Endothelial cell of umbilical vein (primary cell): ENCODE measurements at regions not wholly inside any gene's neighbourhood (a gene's known extent, or its start where the extent isn't known, plus 50 kb on each side); places are given as distances from the start of the nearest gene placed in this dataset.
A peak's percentile ranks its signal among the peaks of the same experiment; 100 is the strongest.

Experiments
- BruUV-seq: library from RNA; stranded (reverse); fragments of 400-500 nt; replicated peaks from 2 replicates; lab custom pipeline; 2021; lab: Mats Ljungman, UMichigan
- CTCF ChIA-PET: fragments of 300-600, 350-600 bp; sonication (Branson Sonifier 250); formaldehyde crosslinking; loops from one replicate; lab custom pipeline; 2021; ENCODE audit warnings: antibody characterized with exemption, inconsistent platforms; lab: Charles Lee
- POLR2A ChIA-PET: fragments of 300-600, 350-600 bp; sonication (Branson Sonifier 250); formaldehyde crosslinking; loops from one replicate; lab custom pipeline; 2021; ENCODE audit warnings: antibody characterized with exemption, inconsistent platforms; lab: Charles Lee
- DNase-seq: peaks from one replicate; pipeline ENCODE4 v3.0.0-alpha.2; 2011; ENCODE audit warnings: low read depth, low spot score
- FAIRE-seq: peaks from 2 replicates; lab custom pipeline; 2011; peaks lifted over from hg19 to GRCh38; lab: Jason Lieb, UNC
- H2AFZ ChIP-seq: 2 replicates; pipeline ENCODE4 v1.6.0; 2012; ENCODE audit warnings: low read depth, low read length, control low read depth, inconsistent platforms
- H3K27ac ChIP-seq: 2 replicates; pipeline ENCODE4 v1.5.1; 2011; ENCODE audit warnings: low read depth, mild to moderate bottlenecking, control low read depth, low read length, moderate library complexity; ENCODE audit not compliant: insufficient read depth
- H3K27me3 ChIP-seq, 2 experiments: 2 replicates each; pipeline versions ENCODE4 v1.6.0 to v1.6.1; 2011; ENCODE audit warnings: low read length in 2 of 2, mixed read lengths in 1 of 2; ENCODE audit not compliant: control insufficient read depth in 2 of 2, insufficient read depth in 2 of 2
- H3K36me3 ChIP-seq, 2 experiments: 2 replicates in 1 of 2; 3 replicates in 1 of 2; pipeline ENCODE4 v1.5.1; 2011; ENCODE audit warnings: low read length in 2 of 2, mild to moderate bottlenecking in 1 of 2, moderate library complexity in 1 of 2; ENCODE audit not compliant: control insufficient read depth in 2 of 2, insufficient read depth in 2 of 2; ENCODE audit errors: extremely low read depth in 1 of 2
- H3K4me1 ChIP-seq: 3 replicates; pipeline ENCODE4 v1.5.1; 2011; ENCODE audit warnings: mild to moderate bottlenecking, low read length; ENCODE audit not compliant: control insufficient read depth, insufficient read depth; ENCODE audit errors: extremely low read depth
- H3K4me2 ChIP-seq: 2 replicates; pipeline ENCODE4 v1.6.1; 2011; ENCODE audit warnings: low read length, control low read depth, mixed read lengths; ENCODE audit not compliant: insufficient read depth
- H3K4me3 ChIP-seq, 3 experiments: fragments of 200-600 bp in 1 of 3; sonication (generic), shearing (Covaris generic) in 1 of 3; replicated peaks in 1 of 3; 2 replicates each; pipeline ENCODE4 v1.5.1; 2011 to 2016; ENCODE audit warnings: control low read depth in 3 of 3, low read length in 3 of 3, mild to moderate bottlenecking in 2 of 3, inconsistent platforms in 1 of 3, low read depth in 1 of 3, moderate library complexity in 1 of 3; ENCODE audit not compliant: insufficient read depth in 1 of 3
- H3K79me2 ChIP-seq: 2 replicates; pipeline ENCODE4 v1.6.0; 2012; ENCODE audit warnings: low read length, inconsistent platforms; ENCODE audit not compliant: control insufficient read depth, insufficient read depth
- H3K9ac ChIP-seq: replicated peaks from 2 replicates; pipeline ENCODE3; 2011; ENCODE audit warnings: low read length, control low read depth; ENCODE audit not compliant: insufficient read depth; ENCODE audit errors: extremely low read depth
- H3K9me1 ChIP-seq: replicated peaks from 3 replicates; pipeline ENCODE4 v1.6.0; 2011; ENCODE audit warnings: mild to moderate bottlenecking, low read length; ENCODE audit not compliant: control insufficient read depth, insufficient read depth; ENCODE audit errors: extremely low read depth
- H3K9me3 ChIP-seq: replicated peaks from 2 replicates; pipeline ENCODE4 v1.5.1; 2012; ENCODE audit warnings: low read length, inconsistent platforms; ENCODE audit not compliant: control insufficient read depth, insufficient read depth
- H4K20me1 ChIP-seq: replicated peaks from 2 replicates; pipeline ENCODE3; 2011; ENCODE audit warnings: mild to moderate bottlenecking, low read length; ENCODE audit not compliant: control insufficient read depth, insufficient read depth; ENCODE audit errors: extremely low read depth
- EZH2 ChIP-seq: IDR thresholded peaks from 2 replicates; pipeline ENCODE4 v1.6.1; 2012; ENCODE audit warnings: borderline replicate concordance, low read depth, mild to moderate bottlenecking, moderate library complexity, low read length, inconsistent platforms; ENCODE audit not compliant: severe bottlenecking
- FOS ChIP-seq: IDR thresholded peaks from 2 replicates; pipeline ENCODE4 v1.6.1; 2011; ENCODE audit warnings: mild to moderate bottlenecking, low read length, moderate library complexity, borderline replicate concordance; ENCODE audit not compliant: insufficient read depth
- GATA2 ChIP-seq: IDR thresholded peaks from 2 replicates; pipeline ENCODE4 v1.7.0; 2011; ENCODE audit warnings: low read depth, mild to moderate bottlenecking, moderate library complexity, mixed read lengths, low read length; ENCODE audit not compliant: insufficient read length, insufficient read depth
- JUN ChIP-seq: IDR thresholded peaks from 2 replicates; pipeline ENCODE4 v1.6.1; 2011; ENCODE audit warnings: borderline replicate concordance, low read depth; ENCODE audit not compliant: insufficient read length, insufficient read depth
- MYC ChIP-seq: IDR thresholded peaks from one replicate; pipeline ENCODE4 v1.6.1; 2011; ENCODE audit warnings: mild to moderate bottlenecking, low read depth, low read length
- POLR2A ChIP-seq: IDR thresholded peaks from 2 replicates; pipeline ENCODE4 v1.6.1; 2012; ENCODE audit warnings: low read depth, mild to moderate bottlenecking, control low read depth, low read length
- POLR2AphosphoS5 ChIP-seq: IDR thresholded peaks from 2 replicates; pipeline ENCODE4 v1.6.1; 2012; ENCODE audit warnings: low read depth, mild to moderate bottlenecking, control low read depth, low read length, moderate library complexity; ENCODE audit not compliant: insufficient read depth
- dilution Hi-C: fragments of 300-500 bp; cut with MboI; formaldehyde crosslinking; loops from one replicate; pipeline ENCODE4 v1.15.0; 2019; ENCODE audit warnings: low sequenced_read_pairs; ENCODE audit not compliant: extremely low pct_ligation_motif_present
- intact Hi-C: fragments of 100-400 bp; cut with micrococcal nuclease; formaldehyde crosslinking; loops from one replicate; pipeline ENCODE4 v1.10.0; 2022
- TF ChIP-seq, protein P1 (sequence below), 2 donors: IDR thresholded peaks; 1 replicate in 1 of 2; 2 replicates in 1 of 2; pipeline ENCODE4 v1.5.1; 2011; ENCODE audit warnings: low read length in 2 of 2, mild to moderate bottlenecking in 2 of 2, moderate library complexity in 2 of 2, control low read depth in 1 of 2, inconsistent platforms in 1 of 2, low read depth in 1 of 2; ENCODE audit not compliant: insufficient read depth in 1 of 2; ENCODE audit errors: extremely low read depth in 1 of 2
- TF ChIP-seq, protein P2 (sequence below): IDR thresholded peaks from 2 replicates; pipeline ENCODE4 v1.6.1; 2011; ENCODE audit not compliant: insufficient read depth, insufficient read length

DNA sequence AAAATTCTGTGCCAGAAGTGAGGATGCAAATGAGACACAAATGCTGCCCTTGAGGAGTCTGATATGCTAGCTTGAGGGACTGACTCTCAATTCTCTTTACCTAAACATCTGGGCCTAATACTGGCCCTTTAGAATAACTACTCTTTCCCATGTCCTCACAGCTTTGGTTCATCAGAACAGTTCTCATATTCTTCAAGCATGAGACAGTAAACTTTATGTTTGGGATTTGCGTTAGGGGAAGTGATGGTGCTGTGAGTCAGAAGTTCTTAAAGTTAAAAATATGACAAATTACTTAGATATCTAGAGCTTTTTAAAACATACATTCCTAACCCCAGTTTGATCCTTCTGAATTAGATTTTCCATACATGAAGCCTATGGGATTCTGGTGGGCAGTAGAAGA is 665.0 kb upstream of the RGMB start:
- no peak overlapping the region for H3K4me3 ChIP-seq
- dilution Hi-C loops (no loop called here), intact Hi-C loops (loop anchor here (1.0 to 5.0 kb wide), 4 partner anchors 9 to 664 kb away; partner anchors contain the start of gene RGMB)
- no TSS peak for BruUV-seq
- H3K79me2 ChIP-seq, result no peaks in the 10 kb centered on the region
- peak overlapping the region; percentile 14 for H2AFZ ChIP-seq
- ChIA-PET CTCF (interaction anchor here (0.6 to 2.1 kb wide), 6 partner anchors 9 to 878 kb away, joined by 3 to 13 read pairs (median 6); no protein-coding TSS in a partner anchor), POLR2A (interaction anchor here (0.7 kb wide), 1 partner anchor 271 kb away, joined by 3 read pairs; no protein-coding TSS in a partner anchor)
- peak overlapping the region; percentile 75 for H3K4me2 ChIP-seq
- TF ChIP-seq EZH2 (no peak), GATA2 (no peak), POLR2AphosphoS5 (peak; percentile 42), JUN (peak; percentile 77), MYC (no peak), FOS (peak; percentile 90), POLR2A (no peak)
- TF ChIP-seq, protein P1, sequence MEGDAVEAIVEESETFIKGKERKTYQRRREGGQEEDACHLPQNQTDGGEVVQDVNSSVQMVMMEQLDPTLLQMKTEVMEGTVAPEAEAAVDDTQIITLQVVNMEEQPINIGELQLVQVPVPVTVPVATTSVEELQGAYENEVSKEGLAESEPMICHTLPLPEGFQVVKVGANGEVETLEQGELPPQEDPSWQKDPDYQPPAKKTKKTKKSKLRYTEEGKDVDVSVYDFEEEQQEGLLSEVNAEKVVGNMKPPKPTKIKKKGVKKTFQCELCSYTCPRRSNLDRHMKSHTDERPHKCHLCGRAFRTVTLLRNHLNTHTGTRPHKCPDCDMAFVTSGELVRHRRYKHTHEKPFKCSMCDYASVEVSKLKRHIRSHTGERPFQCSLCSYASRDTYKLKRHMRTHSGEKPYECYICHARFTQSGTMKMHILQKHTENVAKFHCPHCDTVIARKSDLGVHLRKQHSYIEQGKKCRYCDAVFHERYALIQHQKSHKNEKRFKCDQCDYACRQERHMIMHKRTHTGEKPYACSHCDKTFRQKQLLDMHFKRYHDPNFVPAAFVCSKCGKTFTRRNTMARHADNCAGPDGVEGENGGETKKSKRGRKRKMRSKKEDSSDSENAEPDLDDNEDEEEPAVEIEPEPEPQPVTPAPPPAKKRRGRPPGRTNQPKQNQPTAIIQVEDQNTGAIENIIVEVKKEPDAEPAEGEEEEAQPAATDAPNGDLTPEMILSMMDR (IDR thresholded peaks at IDR 0.05; ENCODE audit: extremely low read depth in 1 of 2, insufficient read depth in 1 of 2, low read depth in 1 of 2, low read length in 2 of 2), result no peak
- TF ChIP-seq, protein P2, sequence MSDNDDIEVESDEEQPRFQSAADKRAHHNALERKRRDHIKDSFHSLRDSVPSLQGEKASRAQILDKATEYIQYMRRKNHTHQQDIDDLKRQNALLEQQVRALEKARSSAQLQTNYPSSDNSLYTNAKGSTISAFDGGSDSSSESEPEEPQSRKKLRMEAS, result no peak
- H3K9me1 ChIP-seq, result no peaks in the 10 kb centered on the region
- H3K36me3 ChIP-seq, result no peaks in the 10 kb centered on the region
- peaks cover 40% of the 10 kb centered on the region for H3K4me1 ChIP-seq
- H4K20me1 ChIP-seq, result no peaks in the 10 kb centered on the region
- peak; percentile 81 for DNase-seq
- peak; percentile 90 for FAIRE-seq
- H3K27me3 ChIP-seq, result no peaks in the 10 kb centered on the region
- H3K9ac ChIP-seq, result peak overlapping the region; percentile 68
- peak overlapping the region; percentile 97 for H3K27ac ChIP-seq
- no peaks in the 10 kb centered on the region for H3K9me3 ChIP-seq
